Nephron (organoid): ENCODE measurements at regions not wholly inside any gene's neighbourhood (a gene's known extent, or its start where the extent isn't known, plus 50 kb on each side); places are given as distances from the start of the nearest gene placed in this dataset.

Source experiments
- H3K27ac Mint-ChIP-seq, 3 experiments: 2 replicates each; pipeline ENCODE4 v1.8.0; 2020; ENCODE audit warnings: mixed read lengths in 3 of 3, mild to moderate bottlenecking in 2 of 3, moderate library complexity in 1 of 3
- H3K27me3 Mint-ChIP-seq: 2 replicates; pipeline ENCODE4 v1.8.0; 2021; ENCODE audit warnings: low read depth, mild to moderate bottlenecking, moderate library complexity, mixed read lengths
- H3K36me3 Mint-ChIP-seq: 2 replicates; pipeline ENCODE4 v1.8.0; 2020; ENCODE audit warnings: low read depth, mixed read lengths
- H3K4me1 Mint-ChIP-seq: 2 replicates; pipeline ENCODE4 v1.8.0; 2020; ENCODE audit warnings: mixed read lengths
- H3K4me3 Mint-ChIP-seq, 3 experiments: 2 replicates each; pipeline ENCODE4 v1.8.0; 2020; ENCODE audit warnings: mild to moderate bottlenecking in 3 of 3, mixed read lengths in 3 of 3, moderate library complexity in 2 of 3
- H3K9me3 Mint-ChIP-seq: 2 replicates; pipeline ENCODE4 v1.8.0; 2020; ENCODE audit warnings: mixed read lengths
- CTCF ChIP-seq, 3 experiments: fragments of 200-600 bp; sonication (generic); IDR thresholded peaks; one replicate each; pipeline ENCODE4 v1.5.0; 2021; ENCODE audit warnings: antibody characterized with exemption in 3 of 3; ENCODE audit not compliant: unreplicated experiment in 3 of 3

- Mint-ChIP-seq H3K27me3 (no peaks in the 10 kb centered on the region), H3K4me1 (no peaks in the 10 kb centered on the region), H3K27ac (no peak overlapping the region), H3K36me3 (no peaks in the 10 kb centered on the region), H3K9me3 (peaks cover 2% of the 10 kb centered on the region), H3K4me3 (no peak overlapping the region)
- no peak for TF ChIP-seq CTCF (IDR thresholded peaks at IDR 0.05; ENCODE audit: unreplicated experiment in 3 of 3)
Observed at GRCh38 chr5:21159510-21160059, 1171.6 kb upstream of the CDH18 start.

GRCh38 chr5:21154526-21154925 lies 1166.5 kb upstream of the CDH18 start:
- Mint-ChIP-seq H3K36me3 (no peaks in the 10 kb centered on the region), H3K9me3 (peaks cover 2% of the 10 kb centered on the region)
- TF ChIP-seq CTCF (IDR thresholded peaks at IDR 0.05; ENCODE audit: unreplicated experiment in 3 of 3), result no peak

GRCh38 chr5:21152611-21153010 lies 1164.6 kb upstream of the CDH18 start:
- no peak for TF ChIP-seq CTCF (IDR thresholded peaks at IDR 0.05; ENCODE audit: unreplicated experiment in 3 of 3)
- Mint-ChIP-seq H3K36me3 (no peaks in the 10 kb centered on the region), H3K4me1 (no peaks in the 10 kb centered on the region), H3K4me3 (no peak overlapping the region), H3K9me3 (peaks cover 7% of the 10 kb centered on the region), H3K27me3 (no peaks in the 10 kb centered on the region), H3K27ac (no peak overlapping the region)

More at GRCh38 chr5:21154526-21154925, 1166.5 kb upstream of the CDH18 start:
- Mint-ChIP-seq H3K27ac (no peak overlapping the region), H3K27me3 (no peaks in the 10 kb centered on the region), H3K4me1 (no peaks in the 10 kb centered on the region), H3K4me3 (no peak overlapping the region)

GRCh38 chr5:21145376-21145775 lies 1157.4 kb upstream of the CDH18 start:
- no peaks in the 10 kb centered on the region for H3K4me1 Mint-ChIP-seq
- TF ChIP-seq CTCF (IDR thresholded peaks at IDR 0.05; ENCODE audit: unreplicated experiment in 3 of 3), result no peak
- no peak overlapping the region for H3K27ac Mint-ChIP-seq
- H3K4me3 Mint-ChIP-seq, result no peak overlapping the region
- H3K27me3 Mint-ChIP-seq, result no peaks in the 10 kb centered on the region
- H3K9me3 Mint-ChIP-seq, result peaks cover 7% of the 10 kb centered on the region
- no peaks in the 10 kb centered on the region for H3K36me3 Mint-ChIP-seq

- Mint-ChIP-seq H3K9me3 (peaks cover 7% of the 10 kb centered on the region), H3K4me3 (no peak overlapping the region), H3K27ac (no peak overlapping the region), H3K36me3 (no peaks in the 10 kb centered on the region), H3K4me1 (no peaks in the 10 kb centered on the region), H3K27me3 (no peaks in the 10 kb centered on the region)
- no peak for TF ChIP-seq CTCF (IDR thresholded peaks at IDR 0.05; ENCODE audit: unreplicated experiment in 3 of 3)
Observed at GRCh38 chr5:21143686-21144085, 1155.7 kb upstream of the CDH18 start.

GRCh38 chr5:21142791-21143190 lies 1154.8 kb upstream of the CDH18 start:
- no peak overlapping the region for H3K27ac Mint-ChIP-seq
- peaks cover 4% of the 10 kb centered on the region for H3K9me3 Mint-ChIP-seq
- no peak for TF ChIP-seq CTCF (IDR thresholded peaks at IDR 0.05; ENCODE audit: unreplicated experiment in 3 of 3)
- no peak overlapping the region for H3K4me3 Mint-ChIP-seq
- no peaks in the 10 kb centered on the region for H3K27me3 Mint-ChIP-seq
- H3K36me3 Mint-ChIP-seq, result no peaks in the 10 kb centered on the region
- no peaks in the 10 kb centered on the region for H3K4me1 Mint-ChIP-seq
